M059J (cell line): ENCODE measurements at regions not wholly inside any gene's neighbourhood (a gene's known extent, or its start where the extent isn't known, plus 50 kb on each side); places are given as distances from the start of the nearest gene placed in this dataset.

Experiments used
- DNase-seq: peaks from one replicate; pipeline ENCODE4 v3.0.0-alpha.2; 2012; ENCODE audit warnings: low read depth

DNA sequence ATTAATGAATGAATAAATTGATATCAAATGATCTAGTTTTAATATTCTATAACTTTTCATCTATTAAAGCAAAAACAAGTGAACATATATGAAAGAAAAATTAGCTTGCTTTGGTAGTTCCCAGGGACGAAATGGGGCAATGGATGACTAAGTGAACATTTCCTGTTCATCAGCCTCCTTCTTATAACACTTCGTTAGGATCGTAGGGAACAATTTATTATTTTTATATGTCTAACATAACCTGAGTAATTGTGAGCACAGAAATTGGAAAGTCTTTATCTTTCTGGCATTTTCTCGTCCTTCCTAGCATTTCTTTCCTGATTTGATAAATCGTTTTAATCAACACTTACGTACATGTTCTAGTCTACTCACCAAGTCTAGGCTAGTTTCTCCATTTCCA is 59.1 kb upstream of the PPP1R3C start:
- no peak for DNase-seq

DNA sequence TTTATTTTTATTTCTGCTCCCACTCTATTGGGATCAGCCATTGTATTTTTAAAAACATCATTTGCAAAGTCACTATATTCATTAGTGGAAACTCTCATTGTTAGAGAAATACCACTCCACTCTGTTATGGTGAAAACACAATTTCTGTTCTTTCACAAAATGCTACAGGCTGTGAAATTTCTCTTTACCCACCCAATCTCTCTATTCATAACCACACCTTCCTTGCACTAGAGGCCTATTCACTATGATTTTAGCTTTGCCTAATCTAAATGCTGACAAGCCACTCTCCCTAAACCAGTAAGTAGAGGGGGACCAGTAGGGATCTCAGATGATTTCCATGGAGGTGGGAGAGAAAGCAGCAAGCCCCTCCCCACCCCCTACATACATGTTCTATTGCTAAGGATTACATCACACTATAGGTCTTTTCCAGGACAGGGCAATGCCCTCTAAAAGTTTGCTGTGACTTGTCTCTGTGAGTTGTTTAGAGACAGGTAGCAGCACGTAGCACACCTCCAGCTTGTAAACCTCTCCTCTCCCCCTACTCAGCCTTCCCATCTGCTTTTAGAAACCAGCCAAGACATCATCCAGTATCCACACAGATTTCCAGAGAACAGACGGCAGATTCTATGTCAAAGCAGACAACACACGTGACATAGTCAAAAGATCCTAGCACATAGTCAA is 58.3 kb upstream of the PPP1R3C start:
- DNase-seq = no peak

DNA sequence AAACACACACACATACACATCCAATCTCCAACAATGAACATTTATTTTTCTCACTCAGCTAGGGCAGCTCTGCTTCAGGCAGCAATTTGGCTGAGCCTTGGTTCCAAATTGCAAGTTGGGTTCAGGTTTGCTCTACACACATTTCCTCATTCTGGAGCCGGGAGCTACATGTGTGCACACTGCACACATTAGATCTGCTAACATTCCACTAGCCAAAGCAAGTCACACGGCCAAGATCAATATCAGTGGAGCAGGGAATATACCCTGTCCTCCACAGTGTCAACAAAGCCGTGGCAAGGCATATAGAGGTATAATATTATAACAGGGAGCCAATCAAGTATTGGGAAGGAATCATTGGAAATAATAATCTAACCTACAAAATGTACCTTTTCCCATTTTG is 57.5 kb upstream of the PPP1R3C start:
- DNase-seq = no peak

DNA sequence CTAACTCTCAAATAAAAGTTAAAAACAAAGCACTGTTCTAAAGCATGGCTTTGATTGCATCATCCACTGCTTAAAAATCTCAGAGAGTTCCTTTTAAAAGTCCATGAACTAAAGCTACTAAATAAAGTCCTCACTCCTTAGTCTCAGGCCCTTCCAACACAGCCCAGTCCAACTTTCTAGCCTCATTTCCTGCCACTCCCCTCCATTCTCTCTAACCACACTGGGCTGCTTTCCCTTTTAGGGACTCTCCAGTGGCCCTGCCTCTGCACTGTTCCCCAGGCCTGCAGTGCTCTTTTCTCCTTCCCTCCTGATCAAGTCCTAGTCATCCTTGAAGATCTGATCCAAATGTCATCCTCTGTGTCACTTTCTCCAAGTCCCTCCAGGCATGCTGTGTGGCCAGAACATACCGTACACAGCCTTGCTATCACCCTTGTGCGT is 56.9 kb upstream of the PPP1R3C start:
- DNase-seq = peak; percentile 70

GRCh38 chr10:91684841-91685240 is 52.0 kb upstream of the PPP1R3C start:
- DNase-seq = no peak

GRCh38 chr10:91683975-91684374 is 51.1 kb upstream of the PPP1R3C start:
- peak; percentile 87 for DNase-seq

- no peak for DNase-seq
These were observed 50.0 kb upstream of the PPP1R3C start for GRCh38 chr10:91682912-91683311.
